Parathyroid adenoma (tissue), 2 donors: ENCODE measurements at regions not wholly inside any gene's neighbourhood (a gene's known extent, or its start where the extent isn't known, plus 50 kb on each side); places are given as distances from the start of the nearest gene placed in this dataset.

Experiments used
- H2AFZ ChIP-seq: fragments of 300-600 bp; sonication (generic); one replicate; pipeline ENCODE4 v1.7.0; 2017; ENCODE audit warnings: antibody characterized with exemption, mild to moderate bottlenecking
- H3K27ac ChIP-seq: fragments of 300-600 bp; sonication (generic); one replicate; pipeline ENCODE4 v1.7.0; 2017
- H3K27me3 ChIP-seq: fragments of 300-600 bp; sonication (generic); one replicate; pipeline ENCODE4 v1.7.0; 2017; ENCODE audit warnings: low read length; ENCODE audit not compliant: control insufficient read depth, insufficient read depth
- H3K36me3 ChIP-seq: fragments of 300-600 bp; sonication (generic); one replicate; pipeline ENCODE4 v1.7.0; 2017; ENCODE audit warnings: low read length; ENCODE audit not compliant: control insufficient read depth, insufficient read depth
- H3K4me1 ChIP-seq: fragments of 300-600 bp; sonication (generic); one replicate; pipeline ENCODE4 v1.7.0; 2017; ENCODE audit warnings: control low read depth
- H3K4me2 ChIP-seq: fragments of 300-600 bp; sonication (generic); one replicate; pipeline ENCODE4 v1.7.0; 2017; ENCODE audit warnings: low read length
- H3K4me3 ChIP-seq: fragments of 300-600 bp; sonication (generic); one replicate; pipeline ENCODE4 v1.7.0; 2017; ENCODE audit warnings: low read depth, low read length
- H3K79me2 ChIP-seq: fragments of 300-600 bp; sonication (generic); one replicate; pipeline ENCODE4 v1.7.0; 2017; ENCODE audit warnings: control low read depth
- H3K9ac ChIP-seq: fragments of 300-600 bp; sonication (generic); one replicate; pipeline ENCODE4 v1.7.0; 2017; ENCODE audit warnings: mild to moderate bottlenecking
- H3K9me3 ChIP-seq: fragments of 300-600 bp; sonication (generic); one replicate; pipeline ENCODE4 v1.7.0; 2017; ENCODE audit warnings: low read length; ENCODE audit not compliant: control insufficient read depth
- CTCF ChIP-seq: fragments of 300-600 bp; sonication (generic); IDR thresholded peaks from one replicate; pipeline ENCODE4 v1.7.0; 2017; ENCODE audit warnings: antibody characterized with exemption, mild to moderate bottlenecking
- donor health status: primary hyperparathyroidism.

DNA sequence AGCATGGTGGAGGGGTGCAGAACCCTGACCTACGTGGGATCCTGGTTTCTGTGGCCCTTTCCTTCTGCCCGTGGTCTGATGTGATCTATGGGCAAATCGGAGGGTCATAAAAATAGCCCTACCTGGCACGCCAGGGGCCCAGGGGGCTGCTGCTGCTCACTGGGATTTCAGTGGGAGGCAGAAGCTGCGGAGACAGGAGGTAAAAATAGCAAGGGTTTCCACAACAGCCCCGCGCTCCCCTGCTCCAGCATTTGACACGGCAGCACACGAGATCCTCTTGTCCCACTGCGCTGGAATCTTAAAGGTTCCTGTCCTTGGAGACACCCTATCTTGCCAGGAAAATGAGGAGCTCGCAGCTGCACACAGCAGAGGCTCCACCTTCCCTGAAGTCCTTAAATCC, 321.2 kb downstream of the CTTN start:
- H3K27ac ChIP-seq, result no peak overlapping the region
- no peaks in the 10 kb centered on the region for H3K4me1 ChIP-seq
- H3K4me3 ChIP-seq, result no peak overlapping the region
- H3K27me3 ChIP-seq, result no peaks in the 10 kb centered on the region
- no peak overlapping the region for H3K9ac ChIP-seq
- no peak overlapping the region for H2AFZ ChIP-seq
- no peaks in the 10 kb centered on the region for H3K9me3 ChIP-seq
- H3K4me2 ChIP-seq, result no peak overlapping the region
- no peaks in the 10 kb centered on the region for H3K79me2 ChIP-seq
- TF ChIP-seq CTCF, result no peak
- H3K36me3 ChIP-seq, result no peaks in the 10 kb centered on the region

DNA sequence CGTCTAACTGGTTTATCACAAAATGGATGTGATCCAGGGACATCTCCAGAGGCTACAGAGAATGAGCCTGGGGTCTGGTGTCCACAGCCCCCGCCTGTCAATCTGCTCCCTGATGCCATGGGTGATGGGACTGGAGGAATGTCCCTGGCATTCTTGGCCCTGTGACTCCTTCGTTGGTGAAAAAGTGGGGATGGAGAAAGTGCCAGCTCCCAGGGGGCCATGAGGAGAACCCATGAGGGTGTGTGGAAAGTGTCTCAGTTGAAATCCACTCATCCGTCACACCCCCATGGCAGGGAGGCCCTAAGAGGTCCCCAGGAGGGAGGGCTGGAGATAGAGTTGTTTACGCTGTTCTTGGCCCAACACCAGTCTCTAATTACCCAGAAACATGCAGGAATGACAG, 322.0 kb downstream of the CTTN start:
- Histone ChIP-seq H3K9ac (no peak overlapping the region), H3K27me3 (no peaks in the 10 kb centered on the region), H3K4me1 (no peaks in the 10 kb centered on the region), H3K4me3 (no peak overlapping the region), H3K9me3 (no peaks in the 10 kb centered on the region), H3K36me3 (no peaks in the 10 kb centered on the region), H3K27ac (no peak overlapping the region), H3K4me2 (no peak overlapping the region), H2AFZ (no peak overlapping the region), H3K79me2 (no peaks in the 10 kb centered on the region)
- TF ChIP-seq CTCF, result no peak

DNA sequence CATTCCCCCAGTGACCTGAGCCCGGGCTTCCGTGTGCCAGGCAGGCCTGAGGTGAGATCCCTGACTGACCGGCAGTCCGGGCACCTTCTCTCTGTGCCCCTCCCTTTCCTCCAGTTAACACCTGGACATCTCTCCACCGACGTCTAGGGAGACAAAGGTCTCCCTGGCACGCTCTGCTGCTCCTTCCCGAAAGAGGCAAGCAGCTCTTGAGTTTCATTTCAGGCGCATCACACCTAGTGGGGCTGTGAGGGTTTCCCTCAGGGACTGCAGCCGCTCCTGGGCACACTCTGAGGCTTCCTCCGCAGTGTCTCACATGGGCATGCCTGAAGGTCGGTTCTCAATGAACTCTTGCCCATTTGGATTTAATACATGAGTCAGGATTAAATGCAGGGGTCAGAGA, 322.7 kb downstream of the CTTN start:
- H3K4me1 ChIP-seq, result no peaks in the 10 kb centered on the region
- H3K9me3 ChIP-seq, result no peaks in the 10 kb centered on the region
- no peaks in the 10 kb centered on the region for H3K27me3 ChIP-seq
- no peak overlapping the region for H3K4me3 ChIP-seq
- TF ChIP-seq CTCF, result no peak
- no peak overlapping the region for H3K4me2 ChIP-seq
- no peak overlapping the region for H3K9ac ChIP-seq
- H3K79me2 ChIP-seq, result no peaks in the 10 kb centered on the region
- no peaks in the 10 kb centered on the region for H3K36me3 ChIP-seq
- no peak overlapping the region for H3K27ac ChIP-seq
- H2AFZ ChIP-seq, result no peak overlapping the region

DNA sequence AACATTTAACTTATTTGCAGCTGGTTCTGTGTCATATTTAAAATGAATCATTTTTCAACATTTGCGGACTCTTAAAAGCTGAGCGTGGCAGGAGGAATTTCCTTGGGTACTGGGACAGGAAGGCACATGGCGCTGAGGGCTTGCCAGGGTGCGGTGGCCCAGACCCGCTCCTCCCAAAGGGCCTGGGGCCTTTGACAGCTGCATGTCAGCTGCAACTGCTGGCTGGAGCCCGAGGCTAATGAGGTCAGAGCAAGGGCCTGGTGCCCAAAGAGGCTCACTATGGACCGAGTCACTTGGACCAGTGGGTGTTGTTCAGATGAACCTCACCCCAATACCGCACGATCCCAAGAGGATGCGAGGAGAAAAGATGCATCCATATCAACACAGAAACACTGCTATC, 326.9 kb downstream of the CTTN start:
- Histone ChIP-seq H3K4me1 (no peaks in the 10 kb centered on the region), H3K4me3 (no peak overlapping the region), H3K9me3 (no peaks in the 10 kb centered on the region), H3K79me2 (no peaks in the 10 kb centered on the region), H2AFZ (no peak overlapping the region), H3K4me2 (no peak overlapping the region), H3K36me3 (no peaks in the 10 kb centered on the region), H3K9ac (no peak overlapping the region), H3K27me3 (no peaks in the 10 kb centered on the region), H3K27ac (no peak overlapping the region)
- TF ChIP-seq CTCF, result no peak

DNA sequence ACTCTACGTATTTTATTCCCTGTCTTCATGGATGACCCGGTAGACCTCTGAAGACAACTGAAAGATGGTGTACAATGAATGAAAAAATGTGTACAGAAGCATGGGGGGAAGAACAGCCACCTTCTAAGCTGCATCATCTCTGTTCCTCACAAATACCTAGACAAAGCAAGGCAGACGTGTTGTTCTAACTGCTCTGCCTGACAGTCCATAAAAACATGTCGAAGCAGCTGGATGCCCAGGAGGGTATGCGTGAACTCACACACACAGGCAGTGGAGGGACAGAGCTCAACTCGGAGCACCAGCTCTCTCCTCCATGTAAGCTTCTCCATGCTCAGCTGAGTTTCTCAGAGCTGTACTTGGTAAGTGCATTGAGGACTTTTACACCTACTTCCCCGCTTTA, 327.4 kb downstream of the CTTN start:
- H2AFZ ChIP-seq, result no peak overlapping the region
- H3K36me3 ChIP-seq, result no peaks in the 10 kb centered on the region
- H3K9ac ChIP-seq, result no peak overlapping the region
- no peak for TF ChIP-seq CTCF
- H3K4me1 ChIP-seq, result no peaks in the 10 kb centered on the region
- H3K79me2 ChIP-seq, result no peaks in the 10 kb centered on the region
- H3K27ac ChIP-seq, result no peak overlapping the region
- H3K4me2 ChIP-seq, result no peak overlapping the region
- H3K4me3 ChIP-seq, result no peak overlapping the region
- H3K9me3 ChIP-seq, result no peaks in the 10 kb centered on the region
- no peaks in the 10 kb centered on the region for H3K27me3 ChIP-seq
